ENCODE measurements at regions not wholly inside any gene's neighbourhood (a gene's known extent, or its start where the extent isn't known, plus 50 kb on each side); places are given as distances from the start of the nearest gene placed in this dataset.
"Not testable (repeated sequence)": the region's sequence is repeated elsewhere in the genome, so short reads cannot be mapped to it uniquely, and the experiment has no call there.

GRCh38 chr13:91053318-91054065 is 294.0 kb upstream of the MIR17HG start:
- WGBS = 92% methylated on average over 2 of the region's 2 CpGs
- no peaks in the 10 kb centered on the region for H3K27me3 ChIP-seq (replicated peaks; ENCODE audit: insufficient read depth)
- intact Hi-C loops (cut with DNase I) = no loop called here
- no peaks in the 10 kb centered on the region for H3K9me3 ChIP-seq
- no peaks in the 10 kb centered on the region for H3K36me3 ChIP-seq
- no peak overlapping the region for H3K27ac ChIP-seq
- no peak overlapping the region for H3K4me3 ChIP-seq
- no peaks in the 10 kb centered on the region for H3K4me1 ChIP-seq (replicated peaks)
- DNase-seq (ENCODE audit: low spot score) = no peak
- no peak for TF ChIP-seq POLR2A (IDR thresholded peaks at IDR 0.05)
- no peak for TF ChIP-seq CTCF (IDR thresholded peaks at IDR 0.05)
- no peak for TF ChIP-seq POLR2AphosphoS5 (IDR thresholded peaks at IDR 0.05)

GRCh38 chr13:91054902-91055301 is 292.6 kb upstream of the MIR17HG start:
- Histone ChIP-seq H3K27me3 (replicated peaks; ENCODE audit: insufficient read depth) (no peaks in the 10 kb centered on the region), H3K9me3 (no peaks in the 10 kb centered on the region), H3K36me3 (no peaks in the 10 kb centered on the region), H3K4me1 (replicated peaks) (no peaks in the 10 kb centered on the region), H3K27ac (no peak overlapping the region), H3K4me3 (no peak overlapping the region)
- intact Hi-C loops (cut with DNase I) = no loop called here
- WGBS = 63% methylated on average over 1 of the region's 1 CpG
- no peak for DNase-seq (ENCODE audit: low spot score)
- TF ChIP-seq POLR2AphosphoS5 (IDR thresholded peaks at IDR 0.05) = no peak

GRCh38 chr13:91056746-91057145 is 290.7 kb upstream of the MIR17HG start:
- intact Hi-C loops (cut with DNase I) = no loop called here
- H3K27me3 ChIP-seq (replicated peaks; ENCODE audit: insufficient read depth) = no peaks in the 10 kb centered on the region
- TF ChIP-seq POLR2AphosphoS5 (IDR thresholded peaks at IDR 0.05) (no peak), POLR2A (IDR thresholded peaks at IDR 0.05) (no peak), CTCF (IDR thresholded peaks at IDR 0.05) (no peak)
- H3K9me3 ChIP-seq = no peaks in the 10 kb centered on the region
- no peaks in the 10 kb centered on the region for H3K36me3 ChIP-seq
- H3K27ac ChIP-seq = no peak overlapping the region
- H3K4me3 ChIP-seq = no peak overlapping the region
- DNase-seq (ENCODE audit: low spot score) = no peak
- H3K4me1 ChIP-seq (replicated peaks) = no peaks in the 10 kb centered on the region
- WGBS = 70% methylated on average over 2 of the region's 2 CpGs

GRCh38 chr13:91057507-91057906 is 290.0 kb upstream of the MIR17HG start:
- H3K9me3 ChIP-seq; H3K4me3 ChIP-seq; H3K27me3 ChIP-seq (replicated peaks; ENCODE audit: insufficient read depth); H3K36me3 ChIP-seq; intact Hi-C loops (cut with DNase I); H3K27ac ChIP-seq; H3K4me1 ChIP-seq (replicated peaks); DNase-seq (ENCODE audit: low spot score): not testable (repeated sequence)
- 90% methylated on average over 2 of the region's 2 CpGs for WGBS

GRCh38 chr13:91058066-91058465 is 289.4 kb upstream of the MIR17HG start:
- Histone ChIP-seq H3K4me1 (replicated peaks) (no peaks in the 10 kb centered on the region), H3K27me3 (replicated peaks; ENCODE audit: insufficient read depth) (no peaks in the 10 kb centered on the region), H3K36me3 (no peaks in the 10 kb centered on the region), H3K9me3 (no peaks in the 10 kb centered on the region), H3K27ac (no peak overlapping the region), H3K4me3 (no peak overlapping the region)
- no peak for DNase-seq (ENCODE audit: low spot score)
- TF ChIP-seq POLR2A (IDR thresholded peaks at IDR 0.05) (no peak), CTCF (IDR thresholded peaks at IDR 0.05) (no peak), POLR2AphosphoS5 (IDR thresholded peaks at IDR 0.05) (no peak)
- WGBS = 90% methylated on average over 2 of the region's 2 CpGs
- intact Hi-C loops (cut with DNase I) = no loop called here

- H3K27me3 ChIP-seq (replicated peaks; ENCODE audit: insufficient read depth) = no peaks in the 10 kb centered on the region
- no peaks in the 10 kb centered on the region for H3K36me3 ChIP-seq
- DNase-seq (ENCODE audit: low spot score) = no peak
- TF ChIP-seq CTCF (IDR thresholded peaks at IDR 0.05) (no peak), POLR2A (IDR thresholded peaks at IDR 0.05) (no peak), POLR2AphosphoS5 (IDR thresholded peaks at IDR 0.05) (no peak)
- H3K27ac ChIP-seq = no peak overlapping the region
- H3K9me3 ChIP-seq = no peaks in the 10 kb centered on the region
- intact Hi-C loops (cut with DNase I) = no loop called here
- no peak overlapping the region for H3K4me3 ChIP-seq
- H3K4me1 ChIP-seq (replicated peaks) = no peaks in the 10 kb centered on the region
Observed at GRCh38 chr13:91058919-91059318, 288.6 kb upstream of the MIR17HG start.

All from prostate gland (tissue), 2 donors.